HepG2 (cell line): ENCODE measurements at regions not wholly inside any gene's neighbourhood (a gene's known extent, or its start where the extent isn't known, plus 50 kb on each side); places are given as distances from the start of the nearest gene placed in this dataset.
A peak's percentile ranks its signal among the peaks of the same experiment; 100 is the strongest.

Experiments used
- BCL6 ChIP-seq: IDR thresholded peaks from 2 replicates; pipeline ENCODE4 v1.6.1; 2016; ENCODE audit warnings: missing genetic modification reagents, missing compliant biosample characterization
- FIP1L1 ChIP-seq: fragments of 200-400 bp; formaldehyde crosslinking; IDR thresholded peaks from 2 replicates; pipeline ENCODE4 v1.6.1; 2018; ENCODE audit warnings: low read depth, mild to moderate bottlenecking, low read length, moderate library complexity, borderline replicate concordance; ENCODE audit not compliant: insufficient read depth
- GPN1 ChIP-seq: sonication (generic); formaldehyde crosslinking; IDR thresholded peaks from 2 replicates; pipeline ENCODE4 v1.5.1; 2020; ENCODE audit warnings: missing genetic modification reagents, borderline replicate concordance
- HDAC6 ChIP-seq: fragments of 200-600 bp; sonication (generic); IDR thresholded peaks from 2 replicates; pipeline ENCODE4 v1.7.0; 2017; ENCODE audit warnings: mild to moderate bottlenecking, antibody characterized with exemption, low read length, low read depth
- NCOA2 ChIP-seq: sonication (generic); formaldehyde crosslinking; IDR thresholded peaks from 2 replicates; pipeline ENCODE4 v1.8.0; 2022; ENCODE audit warnings: inconsistent platforms
- NFIC ChIP-seq: IDR thresholded peaks from 2 replicates; pipeline ENCODE4 v1.6.1; 2012; ENCODE audit warnings: mild to moderate bottlenecking, low read length, inconsistent platforms
- NRL ChIP-seq: sonication (generic); formaldehyde crosslinking; IDR thresholded peaks from 2 replicates; pipeline ENCODE4 v1.5.0; 2020; ENCODE audit warnings: missing genetic modification reagents, mild to moderate bottlenecking, moderate library complexity, borderline replicate concordance
- PHF8 ChIP-seq: sonication (generic); formaldehyde crosslinking; IDR thresholded peaks from 2 replicates; pipeline ENCODE4 v1.5.0; 2020; ENCODE audit warnings: missing genetic modification reagents
- PTBP1 ChIP-seq: fragments of 200-400 bp; formaldehyde crosslinking; IDR thresholded peaks from 2 replicates; pipeline ENCODE4 v1.6.1; 2018; ENCODE audit warnings: low read length, low read depth; ENCODE audit not compliant: poor library complexity, severe bottlenecking
- RBM22 ChIP-seq: fragments of 200-400 bp; formaldehyde crosslinking; optimal IDR thresholded peaks from 2 replicates; pipeline ENCODE3; 2017; ENCODE audit warnings: mild to moderate bottlenecking, low read length, moderate library complexity
- SALL1 ChIP-seq: sonication (generic); formaldehyde crosslinking; IDR thresholded peaks from 2 replicates; pipeline ENCODE4 v1.8.0; 2022; ENCODE audit warnings: mild to moderate bottlenecking, missing genetic modification reagents
- SIN3B ChIP-seq: fragments of 150-350 bp; IDR thresholded peaks from 2 replicates; pipeline ENCODE4 v1.6.1; 2014; ENCODE audit warnings: low read length
- ZBTB3 ChIP-seq: sonication (generic); formaldehyde crosslinking; IDR thresholded peaks from 2 replicates; pipeline ENCODE4 v1.4.0; 2020; ENCODE audit warnings: low read depth, mild to moderate bottlenecking, moderate library complexity, missing genetic modification reagents, borderline replicate concordance
- ZNF546 ChIP-seq: sonication (generic); formaldehyde crosslinking; conservative IDR thresholded peaks from 2 replicates; pipeline ENCODE4 v1.8.1; 2023; ENCODE audit warnings: mild to moderate bottlenecking, missing genetic modification reagents
- ZNF703 ChIP-seq: sonication (generic); formaldehyde crosslinking; IDR thresholded peaks from 2 replicates; pipeline ENCODE4 v1.5.1; 2020; ENCODE audit warnings: missing genetic modification reagents, mild to moderate bottlenecking, moderate library complexity, borderline replicate concordance
- ZSCAN21 ChIP-seq: sonication (generic); formaldehyde crosslinking; IDR thresholded peaks from 2 replicates; pipeline ENCODE4 v1.8.0; 2022; ENCODE audit warnings: mild to moderate bottlenecking, missing genetic modification reagents, moderate library complexity, borderline replicate concordance
- TF ChIP-seq, protein P1 (sequence below): sonication (generic); formaldehyde crosslinking; IDR thresholded peaks from 2 replicates; pipeline ENCODE4 v1.4.0; 2020; ENCODE audit warnings: mild to moderate bottlenecking, missing genetic modification reagents
- TF ChIP-seq, protein P2 (sequence below): sonication (generic); formaldehyde crosslinking; conservative IDR thresholded peaks from 2 replicates; pipeline ENCODE4 v1.4.0; 2020; ENCODE audit warnings: missing genetic modification reagents
- TF ChIP-seq, protein P3 (sequence below): sonication (generic); formaldehyde crosslinking; IDR thresholded peaks from 2 replicates; pipeline ENCODE4 v1.8.0; 2022; ENCODE audit warnings: mild to moderate bottlenecking, missing genetic modification reagents, borderline replicate concordance
- TF ChIP-seq, protein P4 (sequence below): sonication (generic); formaldehyde crosslinking; IDR thresholded peaks from 2 replicates; pipeline ENCODE4 v1.8.1; 2023; ENCODE audit warnings: mild to moderate bottlenecking, missing genetic modification reagents
- TF ChIP-seq, protein P5 (sequence below): fragments of 450-650 bp; IDR thresholded peaks from 2 replicates; pipeline ENCODE4 v1.6.1; 2016

DNA sequence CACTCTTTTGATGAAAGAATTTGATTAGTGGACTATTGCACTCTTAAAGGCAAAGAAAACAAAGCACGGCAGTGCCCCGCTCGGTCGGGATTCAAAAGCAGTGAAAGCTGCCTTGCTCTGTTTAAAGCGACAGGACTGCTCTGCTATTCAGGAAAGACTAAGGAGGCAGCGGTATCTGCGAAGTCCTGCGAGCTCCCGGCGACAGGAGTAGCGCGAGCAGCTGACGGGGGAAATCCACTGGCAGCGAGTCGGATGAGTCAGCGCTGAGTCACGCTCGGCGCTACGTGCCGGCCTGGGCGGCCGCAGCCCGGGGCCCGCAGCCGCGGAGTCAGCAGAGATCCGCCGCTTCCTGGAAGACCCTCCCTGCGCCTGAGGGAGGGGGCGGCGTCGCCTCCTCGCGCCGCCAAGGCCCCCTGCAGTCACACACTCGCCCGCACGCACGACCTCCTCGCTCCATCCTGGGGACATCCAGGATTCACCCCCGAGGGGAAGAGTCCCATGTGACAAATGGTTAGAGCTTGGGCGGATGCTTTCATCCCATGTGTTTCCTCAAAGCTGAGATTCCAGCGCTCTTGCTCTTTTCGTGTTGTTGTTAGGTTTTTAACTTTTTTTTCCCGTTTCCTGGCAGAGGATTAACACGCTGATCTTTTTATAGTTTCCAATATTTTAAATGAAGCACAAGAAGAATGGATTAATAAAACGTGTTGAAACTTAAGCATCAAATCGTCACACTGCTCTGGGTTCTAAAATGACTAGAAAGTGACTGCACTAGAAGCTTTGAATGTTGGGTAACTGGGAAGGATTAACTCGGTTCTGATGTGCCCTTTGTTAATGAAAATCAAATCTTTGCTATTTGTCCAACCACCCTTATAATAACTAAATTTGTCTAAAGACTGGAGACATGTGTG lies 102.5 kb downstream of the ARRDC3 start (continued):
- TF ChIP-seq, protein P1, sequence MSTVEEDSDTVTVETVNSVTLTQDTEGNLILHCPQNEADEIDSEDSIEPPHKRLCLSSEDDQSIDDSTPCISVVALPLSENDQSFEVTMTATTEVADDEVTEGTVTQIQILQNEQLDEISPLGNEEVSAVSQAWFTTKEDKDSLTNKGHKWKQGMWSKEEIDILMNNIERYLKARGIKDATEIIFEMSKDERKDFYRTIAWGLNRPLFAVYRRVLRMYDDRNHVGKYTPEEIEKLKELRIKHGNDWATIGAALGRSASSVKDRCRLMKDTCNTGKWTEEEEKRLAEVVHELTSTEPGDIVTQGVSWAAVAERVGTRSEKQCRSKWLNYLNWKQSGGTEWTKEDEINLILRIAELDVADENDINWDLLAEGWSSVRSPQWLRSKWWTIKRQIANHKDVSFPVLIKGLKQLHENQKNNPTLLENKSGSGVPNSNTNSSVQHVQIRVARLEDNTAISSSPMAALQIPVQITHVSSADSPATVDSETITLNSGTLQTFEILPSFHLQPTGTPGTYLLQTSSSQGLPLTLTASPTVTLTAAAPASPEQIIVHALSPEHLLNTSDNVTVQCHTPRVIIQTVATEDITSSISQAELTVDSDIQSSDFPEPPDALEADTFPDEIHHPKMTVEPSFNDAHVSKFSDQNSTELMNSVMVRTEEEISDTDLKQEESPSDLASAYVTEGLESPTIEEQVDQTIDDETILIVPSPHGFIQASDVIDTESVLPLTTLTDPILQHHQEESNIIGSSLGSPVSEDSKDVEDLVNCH, result no peak
- TF ChIP-seq NRL (CRISPR knock-in tag) (peak; percentile 92), ZNF546 (CRISPR knock-in tag) (no peak), ZSCAN21 (CRISPR knock-in tag) (peak; percentile 54; the same call in 1 of the 2 replicates), PTBP1 (no peak), PHF8 (CRISPR knock-in tag) (peak; percentile 59), SALL1 (CRISPR knock-in tag) (peak; percentile 95), ZBTB3 (CRISPR knock-in tag) (peak; percentile 72; the same call in 1 of the 2 replicates), BCL6 (CRISPR knock-in tag) (peak; percentile 77), FIP1L1 (0 out of 2 replicates have a peak, but pooled peaks have one; percentile 45), NCOA2 (no peak), RBM22 (no peak), NFIC (no peak), GPN1 (CRISPR knock-in tag) (no peak), HDAC6 (no peak), SIN3B (no peak), ZNF703 (no peak)
- TF ChIP-seq, protein P2, sequence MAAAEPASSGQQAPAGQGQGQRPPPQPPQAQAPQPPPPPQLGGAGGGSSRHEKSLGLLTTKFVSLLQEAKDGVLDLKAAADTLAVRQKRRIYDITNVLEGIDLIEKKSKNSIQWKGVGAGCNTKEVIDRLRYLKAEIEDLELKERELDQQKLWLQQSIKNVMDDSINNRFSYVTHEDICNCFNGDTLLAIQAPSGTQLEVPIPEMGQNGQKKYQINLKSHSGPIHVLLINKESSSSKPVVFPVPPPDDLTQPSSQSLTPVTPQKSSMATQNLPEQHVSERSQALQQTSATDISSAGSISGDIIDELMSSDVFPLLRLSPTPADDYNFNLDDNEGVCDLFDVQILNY (CRISPR knock-in tag), result no peak
- TF ChIP-seq, protein P3, sequence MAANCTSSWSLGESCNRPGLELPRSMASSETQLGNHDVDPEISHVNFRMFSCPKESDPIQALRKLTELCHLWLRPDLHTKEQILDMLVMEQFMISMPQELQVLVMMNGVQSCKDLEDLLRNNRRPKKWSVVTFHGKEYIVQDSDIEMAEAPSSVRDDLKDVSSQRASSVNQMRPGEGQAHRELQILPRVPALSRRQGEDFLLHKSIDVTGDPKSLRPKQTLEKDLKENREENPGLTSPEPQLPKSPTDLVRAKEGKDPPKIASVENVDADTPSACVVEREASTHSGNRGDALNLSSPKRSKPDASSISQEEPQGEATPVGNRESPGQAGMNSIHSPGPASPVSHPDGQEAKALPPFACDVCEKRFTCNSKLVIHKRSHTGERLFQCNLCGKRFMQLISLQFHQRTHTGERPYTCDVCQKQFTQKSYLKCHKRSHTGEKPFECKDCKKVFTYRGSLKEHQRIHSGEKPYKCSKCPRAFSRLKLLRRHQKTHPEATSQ (CRISPR knock-in tag), result no peak
- TF ChIP-seq, protein P4, sequence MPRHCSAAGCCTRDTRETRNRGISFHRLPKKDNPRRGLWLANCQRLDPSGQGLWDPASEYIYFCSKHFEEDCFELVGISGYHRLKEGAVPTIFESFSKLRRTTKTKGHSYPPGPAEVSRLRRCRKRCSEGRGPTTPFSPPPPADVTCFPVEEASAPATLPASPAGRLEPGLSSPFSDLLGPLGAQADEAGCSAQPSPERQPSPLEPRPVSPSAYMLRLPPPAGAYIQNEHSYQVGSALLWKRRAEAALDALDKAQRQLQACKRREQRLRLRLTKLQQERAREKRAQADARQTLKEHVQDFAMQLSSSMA, result no peak
- TF ChIP-seq, protein P5, sequence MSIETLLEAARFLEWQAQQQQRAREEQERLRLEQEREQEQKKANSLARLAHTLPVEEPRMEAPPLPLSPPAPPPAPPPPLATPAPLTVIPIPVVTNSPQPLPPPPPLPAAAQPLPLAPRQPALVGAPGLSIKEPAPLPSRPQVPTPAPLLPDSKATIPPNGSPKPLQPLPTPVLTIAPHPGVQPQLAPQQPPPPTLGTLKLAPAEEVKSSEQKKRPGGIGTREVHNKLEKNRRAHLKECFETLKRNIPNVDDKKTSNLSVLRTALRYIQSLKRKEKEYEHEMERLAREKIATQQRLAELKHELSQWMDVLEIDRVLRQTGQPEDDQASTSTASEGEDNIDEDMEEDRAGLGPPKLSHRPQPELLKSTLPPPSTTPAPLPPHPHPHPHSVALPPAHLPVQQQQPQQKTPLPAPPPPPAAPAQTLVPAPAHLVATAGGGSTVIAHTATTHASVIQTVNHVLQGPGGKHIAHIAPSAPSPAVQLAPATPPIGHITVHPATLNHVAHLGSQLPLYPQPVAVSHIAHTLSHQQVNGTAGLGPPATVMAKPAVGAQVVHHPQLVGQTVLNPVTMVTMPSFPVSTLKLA, result peak; percentile 86
